Upper lobe of left lung (tissue), 4 donors: ENCODE measurements at regions not wholly inside any gene's neighbourhood (a gene's known extent, or its start where the extent isn't known, plus 50 kb on each side); places are given as distances from the start of the nearest gene placed in this dataset.

Source experiments
- EP300 ChIP-seq, 4 donors: sonication (generic); formaldehyde crosslinking; IDR thresholded peaks; one replicate each; pipeline ENCODE4 v1.5.1; 2017; ENCODE audit warnings: antibody characterized with exemption in 4 of 4, control low read depth in 2 of 4
- POLR2A ChIP-seq, 4 donors: fragments of 450-650 bp; IDR thresholded peaks; one replicate each; pipeline ENCODE4 v1.5.1; 2016 to 2017; ENCODE audit warnings: antibody characterized with exemption in 4 of 4, mild to moderate bottlenecking in 2 of 4
- POLR2AphosphoS5 ChIP-seq, 2 donors: sonication (generic); formaldehyde crosslinking; IDR thresholded peaks; one replicate each; pipeline ENCODE4 v1.5.1; 2017; ENCODE audit warnings: antibody characterized with exemption in 2 of 2
- TF ChIP-seq, protein P1 (sequence below), 6 experiments: fragments of 450-650 bp in 4 of 6; fragments of 200-600 bp in 2 of 6; sonication (generic) in 2 of 6; IDR thresholded peaks; one replicate each; pipeline ENCODE4 v1.5.1; 2016 to 2019; ENCODE audit warnings: antibody characterized with exemption in 6 of 6

DNA sequence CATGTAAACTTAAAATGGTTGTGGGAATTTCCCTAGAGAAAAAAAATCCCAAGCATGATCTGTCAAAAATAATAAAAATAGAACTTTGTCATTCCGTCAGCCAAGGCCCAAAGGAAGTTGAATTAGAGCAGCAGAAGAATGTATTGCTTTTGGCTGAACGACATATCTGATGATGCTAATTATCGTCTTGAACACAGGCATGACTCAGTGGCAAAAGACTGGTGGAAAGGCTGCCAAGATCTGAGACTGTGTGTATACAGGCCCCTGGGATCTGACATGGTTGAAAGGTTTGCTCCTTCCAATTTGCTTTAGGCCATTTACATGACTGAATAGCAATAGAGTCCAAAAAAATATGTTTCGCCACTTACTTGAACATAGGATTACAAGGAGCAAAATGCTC, 1057.1 kb upstream of the CRIM1 start:
- TF ChIP-seq POLR2A (IDR thresholded peaks at IDR 0.05) (no peak), POLR2AphosphoS5 (IDR thresholded peaks at IDR 0.05) (no peak), EP300 (IDR thresholded peaks at IDR 0.05) (no peak)
- TF ChIP-seq, protein P1, sequence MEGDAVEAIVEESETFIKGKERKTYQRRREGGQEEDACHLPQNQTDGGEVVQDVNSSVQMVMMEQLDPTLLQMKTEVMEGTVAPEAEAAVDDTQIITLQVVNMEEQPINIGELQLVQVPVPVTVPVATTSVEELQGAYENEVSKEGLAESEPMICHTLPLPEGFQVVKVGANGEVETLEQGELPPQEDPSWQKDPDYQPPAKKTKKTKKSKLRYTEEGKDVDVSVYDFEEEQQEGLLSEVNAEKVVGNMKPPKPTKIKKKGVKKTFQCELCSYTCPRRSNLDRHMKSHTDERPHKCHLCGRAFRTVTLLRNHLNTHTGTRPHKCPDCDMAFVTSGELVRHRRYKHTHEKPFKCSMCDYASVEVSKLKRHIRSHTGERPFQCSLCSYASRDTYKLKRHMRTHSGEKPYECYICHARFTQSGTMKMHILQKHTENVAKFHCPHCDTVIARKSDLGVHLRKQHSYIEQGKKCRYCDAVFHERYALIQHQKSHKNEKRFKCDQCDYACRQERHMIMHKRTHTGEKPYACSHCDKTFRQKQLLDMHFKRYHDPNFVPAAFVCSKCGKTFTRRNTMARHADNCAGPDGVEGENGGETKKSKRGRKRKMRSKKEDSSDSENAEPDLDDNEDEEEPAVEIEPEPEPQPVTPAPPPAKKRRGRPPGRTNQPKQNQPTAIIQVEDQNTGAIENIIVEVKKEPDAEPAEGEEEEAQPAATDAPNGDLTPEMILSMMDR (IDR thresholded peaks at IDR 0.05), result no peak
